ENCODE measurements at regions not wholly inside any gene's neighbourhood (a gene's known extent, or its start where the extent isn't known, plus 50 kb on each side); places are given as distances from the start of the nearest gene placed in this dataset.

GRCh38 chr21:31490443-31490842 lies 146.4 kb upstream of the TIAM1 start:
- no peak for TF ChIP-seq ZNF384 (IDR thresholded peaks at IDR 0.05)
- no peak for TF ChIP-seq FOXM1 (IDR thresholded peaks at IDR 0.05; ENCODE audit: borderline replicate concordance)
- TF ChIP-seq SUZ12 (IDR thresholded peaks at IDR 0.05) = no peak
- TF ChIP-seq BHLHE40 (IDR thresholded peaks at IDR 0.05; ENCODE audit: borderline replicate concordance) = no peak
- TF ChIP-seq ELF4 (IDR thresholded peaks at IDR 0.05) = no peak
- TF ChIP-seq ARNT (IDR thresholded peaks at IDR 0.05) = no peak
- no peak for TF ChIP-seq SP1 (IDR thresholded peaks at IDR 0.05)
- no peak for TF ChIP-seq FOXA1 (IDR thresholded peaks at IDR 0.05)
- TF ChIP-seq NFRKB (IDR thresholded peaks at IDR 0.05) = no peak
- TF ChIP-seq PKNOX1 (IDR thresholded peaks at IDR 0.05) = no peak
- no peak for TF ChIP-seq TARDBP (IDR thresholded peaks at IDR 0.05)
- TF ChIP-seq LEF1 (IDR thresholded peaks at IDR 0.05; ENCODE audit: borderline replicate concordance) = no peak
- TF ChIP-seq HDGF (IDR thresholded peaks at IDR 0.05; ENCODE audit: borderline replicate concordance) = no peak

All from HEK293T (cell line).